Parathyroid adenoma (tissue), 2 donors: ENCODE measurements at regions not wholly inside any gene's neighbourhood (a gene's known extent, or its start where the extent isn't known, plus 50 kb on each side); places are given as distances from the start of the nearest gene placed in this dataset.

Experiments used
- H2AFZ ChIP-seq: fragments of 300-600 bp; sonication (generic); one replicate; pipeline ENCODE4 v1.7.0; 2017; ENCODE audit warnings: antibody characterized with exemption, mild to moderate bottlenecking
- H3K27ac ChIP-seq: fragments of 300-600 bp; sonication (generic); one replicate; pipeline ENCODE4 v1.7.0; 2017
- H3K27me3 ChIP-seq: fragments of 300-600 bp; sonication (generic); one replicate; pipeline ENCODE4 v1.7.0; 2017; ENCODE audit warnings: low read length; ENCODE audit not compliant: control insufficient read depth, insufficient read depth
- H3K36me3 ChIP-seq: fragments of 300-600 bp; sonication (generic); one replicate; pipeline ENCODE4 v1.7.0; 2017; ENCODE audit warnings: low read length; ENCODE audit not compliant: control insufficient read depth, insufficient read depth
- H3K4me1 ChIP-seq: fragments of 300-600 bp; sonication (generic); one replicate; pipeline ENCODE4 v1.7.0; 2017; ENCODE audit warnings: control low read depth
- H3K4me2 ChIP-seq: fragments of 300-600 bp; sonication (generic); one replicate; pipeline ENCODE4 v1.7.0; 2017; ENCODE audit warnings: low read length
- H3K4me3 ChIP-seq: fragments of 300-600 bp; sonication (generic); one replicate; pipeline ENCODE4 v1.7.0; 2017; ENCODE audit warnings: low read depth, low read length
- H3K79me2 ChIP-seq: fragments of 300-600 bp; sonication (generic); one replicate; pipeline ENCODE4 v1.7.0; 2017; ENCODE audit warnings: control low read depth
- H3K9ac ChIP-seq: fragments of 300-600 bp; sonication (generic); one replicate; pipeline ENCODE4 v1.7.0; 2017; ENCODE audit warnings: mild to moderate bottlenecking
- H3K9me3 ChIP-seq: fragments of 300-600 bp; sonication (generic); one replicate; pipeline ENCODE4 v1.7.0; 2017; ENCODE audit warnings: low read length; ENCODE audit not compliant: control insufficient read depth
- CTCF ChIP-seq: fragments of 300-600 bp; sonication (generic); IDR thresholded peaks from one replicate; pipeline ENCODE4 v1.7.0; 2017; ENCODE audit warnings: antibody characterized with exemption, mild to moderate bottlenecking
- donor health status: primary hyperparathyroidism.

- H3K36me3 ChIP-seq: no peaks in the 10 kb centered on the region
- peaks cover 4% of the 10 kb centered on the region for H3K4me1 ChIP-seq
- no peak for TF ChIP-seq CTCF
- no peaks in the 10 kb centered on the region for H3K27me3 ChIP-seq
- no peak overlapping the region for H2AFZ ChIP-seq
- H3K4me2 ChIP-seq: no peak overlapping the region
- H3K79me2 ChIP-seq: no peaks in the 10 kb centered on the region
- H3K9me3 ChIP-seq: no peaks in the 10 kb centered on the region
- H3K9ac ChIP-seq: no peak overlapping the region
- no peak overlapping the region for H3K27ac ChIP-seq
- no peak overlapping the region for H3K4me3 ChIP-seq
These were observed 153.6 kb upstream of the ZMIZ1 start for GRCh38 chr10:78915190-78915518.

- Histone ChIP-seq H3K36me3 (no peaks in the 10 kb centered on the region), H2AFZ (no peak overlapping the region), H3K27ac (no peak overlapping the region), H3K79me2 (no peaks in the 10 kb centered on the region), H3K4me3 (no peak overlapping the region), H3K4me1 (peaks cover 4% of the 10 kb centered on the region), H3K4me2 (no peak overlapping the region), H3K27me3 (no peaks in the 10 kb centered on the region), H3K9ac (no peak overlapping the region), H3K9me3 (no peaks in the 10 kb centered on the region)
- no peak for TF ChIP-seq CTCF
These were observed 152.5 kb upstream of the ZMIZ1 start for GRCh38 chr10:78916227-78916626.

- Histone ChIP-seq H3K9ac (no peak overlapping the region), H2AFZ (no peak overlapping the region), H3K79me2 (no peaks in the 10 kb centered on the region), H3K4me2 (no peak overlapping the region), H3K27me3 (no peaks in the 10 kb centered on the region), H3K4me1 (no peaks in the 10 kb centered on the region), H3K4me3 (no peak overlapping the region), H3K36me3 (no peaks in the 10 kb centered on the region), H3K27ac (no peak overlapping the region), H3K9me3 (no peaks in the 10 kb centered on the region)
- TF ChIP-seq CTCF: no peak
These were observed 149.4 kb upstream of the ZMIZ1 start for GRCh38 chr10:78919181-78919966.

- Histone ChIP-seq H3K27me3 (no peaks in the 10 kb centered on the region), H3K4me3 (no peak overlapping the region), H3K9ac (no peak overlapping the region), H3K27ac (no peak overlapping the region), H3K79me2 (no peaks in the 10 kb centered on the region), H2AFZ (no peak overlapping the region), H3K36me3 (no peaks in the 10 kb centered on the region), H3K4me1 (no peaks in the 10 kb centered on the region), H3K9me3 (no peaks in the 10 kb centered on the region), H3K4me2 (no peak overlapping the region)
- no peak for TF ChIP-seq CTCF
These were observed 148.8 kb upstream of the ZMIZ1 start for GRCh38 chr10:78920011-78920410.

- no peaks in the 10 kb centered on the region for H3K27me3 ChIP-seq
- no peak overlapping the region for H3K4me2 ChIP-seq
- no peak overlapping the region for H3K4me3 ChIP-seq
- H3K4me1 ChIP-seq: no peaks in the 10 kb centered on the region
- no peak for TF ChIP-seq CTCF
- H3K9ac ChIP-seq: no peak overlapping the region
- no peaks in the 10 kb centered on the region for H3K79me2 ChIP-seq
- H3K27ac ChIP-seq: no peak overlapping the region
- H3K36me3 ChIP-seq: no peaks in the 10 kb centered on the region
- H2AFZ ChIP-seq: no peak overlapping the region
- H3K9me3 ChIP-seq: no peaks in the 10 kb centered on the region
These were observed 146.9 kb upstream of the ZMIZ1 start for GRCh38 chr10:78921895-78922294.
